ENCODE measurements at regions not wholly inside any gene's neighbourhood (a gene's known extent, or its start where the extent isn't known, plus 50 kb on each side); places are given as distances from the start of the nearest gene placed in this dataset.

GRCh38 chr3:73143821-73144237 is 82.4 kb downstream of the EBLN2 start:
- no peak for TF ChIP-seq CTCF (IDR thresholded peaks at IDR 0.05)
- no peak for TF ChIP-seq POLR2A (IDR thresholded peaks at IDR 0.05)

Measured in uterus (tissue), 2 donors.